Activated B cell treated with CpG ODN at 0.5 μM for 24 hours (primary cell): ENCODE measurements at regions not wholly inside any gene's neighbourhood (a gene's known extent, or its start where the extent isn't known, plus 50 kb on each side); places are given as distances from the start of the nearest gene placed in this dataset.

ENCODE experiments used
- ATAC-seq: fragments of 200-7000 bp; cut with Tn5 transposase; one replicate; pipeline ENCODE4 v1.10.0; 2021; ENCODE audit warnings: low read depth, mild to moderate bottlenecking, moderate library complexity
- CTCF ChIA-PET: fragments of 350-600 bp; sonication (Branson Sonifier 250); formaldehyde crosslinking; loops from one replicate; lab custom pipeline; 2021; ENCODE audit warnings: antibody characterized with exemption; lab: Charles Lee
- POLR2A ChIA-PET: fragments of 350-600 bp; sonication (Branson Sonifier 250); formaldehyde crosslinking; loops from one replicate; lab custom pipeline; 2021; ENCODE audit warnings: antibody characterized with exemption; lab: Charles Lee
- DNase-seq: peaks from one replicate; pipeline ENCODE4 v3.0.0; 2022
- H3K27ac Mint-ChIP-seq: one replicate; pipeline ENCODE4 v1.8.0; 2020; ENCODE audit warnings: mixed read lengths
- H3K27me3 Mint-ChIP-seq: one replicate; pipeline ENCODE4 v1.8.0; 2021; ENCODE audit warnings: mixed read lengths
- H3K36me3 Mint-ChIP-seq: one replicate; pipeline ENCODE4 v1.8.0; 2021; ENCODE audit warnings: low read depth, mixed read lengths
- H3K4me1 Mint-ChIP-seq: one replicate; pipeline ENCODE4 v1.8.0; 2021; ENCODE audit warnings: mixed read lengths
- H3K4me3 Mint-ChIP-seq: one replicate; pipeline ENCODE4 v1.8.0; 2020; ENCODE audit warnings: mild to moderate bottlenecking, mixed read lengths
- H3K9me3 Mint-ChIP-seq: one replicate; pipeline ENCODE4 v1.8.0; 2020; ENCODE audit warnings: mixed read lengths
- CTCF ChIP-seq: fragments of 200-600 bp; IDR thresholded peaks from one replicate; pipeline ENCODE4 v1.8.0; 2022; ENCODE audit warnings: antibody characterized with exemption, mild to moderate bottlenecking
- intact Hi-C: fragments of 100-400 bp; cut with micrococcal nuclease; formaldehyde crosslinking; loops from one replicate; pipeline ENCODE4 v1.15.1; 2024

GRCh38 chr14:81946375-81946774 lies 412.7 kb upstream of the SEL1L start:
- intact Hi-C loops = no loop called here
- ATAC-seq = no peak
- ChIA-PET CTCF (no interaction called here), POLR2A (no interaction called here)
- peaks cover 4% of the 10 kb centered on the region for H3K9me3 Mint-ChIP-seq
- H3K4me1 Mint-ChIP-seq = no peaks in the 10 kb centered on the region
- no peak overlapping the region for H3K27ac Mint-ChIP-seq
- no peaks in the 10 kb centered on the region for H3K27me3 Mint-ChIP-seq
- no peak for TF ChIP-seq CTCF
- H3K4me3 Mint-ChIP-seq = no peak overlapping the region
- DNase-seq = no peak
- no peaks in the 10 kb centered on the region for H3K36me3 Mint-ChIP-seq

GRCh38 chr14:81946834-81947798 lies 413.5 kb upstream of the SEL1L start:
- ChIA-PET POLR2A (no interaction called here), CTCF (no interaction called here)
- Mint-ChIP-seq H3K36me3 (no peaks in the 10 kb centered on the region), H3K27me3 (no peaks in the 10 kb centered on the region), H3K4me1 (no peaks in the 10 kb centered on the region), H3K9me3 (peaks cover 4% of the 10 kb centered on the region), H3K27ac (no peak overlapping the region), H3K4me3 (no peak overlapping the region)
- ATAC-seq (no peak), DNase-seq (no peak)
- intact Hi-C loops = no loop called here
- TF ChIP-seq CTCF = no peak

- Mint-ChIP-seq H3K36me3 (no peaks in the 10 kb centered on the region), H3K9me3 (no peaks in the 10 kb centered on the region), H3K27me3 (no peaks in the 10 kb centered on the region), H3K4me1 (no peaks in the 10 kb centered on the region), H3K27ac (no peak overlapping the region), H3K4me3 (no peak overlapping the region)
- DNase-seq = no peak
- intact Hi-C loops = no loop called here
- CTCF ChIA-PET = no interaction called here
- POLR2A ChIA-PET = no interaction called here
- ATAC-seq = no peak
- TF ChIP-seq CTCF = no peak
These were observed 419.3 kb upstream of the SEL1L start for GRCh38 chr14:81952917-81953316.

- CTCF ChIA-PET = no interaction called here
These were observed 419.8 kb upstream of the SEL1L start for GRCh38 chr14:81953419-81953818.

More at GRCh38 chr14:81953419-81953818, 419.8 kb upstream of the SEL1L start:
- DNase-seq = no peak
- Mint-ChIP-seq H3K27ac (no peak overlapping the region), H3K36me3 (no peaks in the 10 kb centered on the region), H3K27me3 (no peaks in the 10 kb centered on the region), H3K4me1 (no peaks in the 10 kb centered on the region), H3K4me3 (no peak overlapping the region), H3K9me3 (no peaks in the 10 kb centered on the region)
- POLR2A ChIA-PET = no interaction called here
- intact Hi-C loops = no loop called here
- ATAC-seq = no peak
- no peak for TF ChIP-seq CTCF
